ENCODE measurements at regions not wholly inside any gene's neighbourhood (a gene's known extent, or its start where the extent isn't known, plus 50 kb on each side); places are given as distances from the start of the nearest gene placed in this dataset.

DNA sequence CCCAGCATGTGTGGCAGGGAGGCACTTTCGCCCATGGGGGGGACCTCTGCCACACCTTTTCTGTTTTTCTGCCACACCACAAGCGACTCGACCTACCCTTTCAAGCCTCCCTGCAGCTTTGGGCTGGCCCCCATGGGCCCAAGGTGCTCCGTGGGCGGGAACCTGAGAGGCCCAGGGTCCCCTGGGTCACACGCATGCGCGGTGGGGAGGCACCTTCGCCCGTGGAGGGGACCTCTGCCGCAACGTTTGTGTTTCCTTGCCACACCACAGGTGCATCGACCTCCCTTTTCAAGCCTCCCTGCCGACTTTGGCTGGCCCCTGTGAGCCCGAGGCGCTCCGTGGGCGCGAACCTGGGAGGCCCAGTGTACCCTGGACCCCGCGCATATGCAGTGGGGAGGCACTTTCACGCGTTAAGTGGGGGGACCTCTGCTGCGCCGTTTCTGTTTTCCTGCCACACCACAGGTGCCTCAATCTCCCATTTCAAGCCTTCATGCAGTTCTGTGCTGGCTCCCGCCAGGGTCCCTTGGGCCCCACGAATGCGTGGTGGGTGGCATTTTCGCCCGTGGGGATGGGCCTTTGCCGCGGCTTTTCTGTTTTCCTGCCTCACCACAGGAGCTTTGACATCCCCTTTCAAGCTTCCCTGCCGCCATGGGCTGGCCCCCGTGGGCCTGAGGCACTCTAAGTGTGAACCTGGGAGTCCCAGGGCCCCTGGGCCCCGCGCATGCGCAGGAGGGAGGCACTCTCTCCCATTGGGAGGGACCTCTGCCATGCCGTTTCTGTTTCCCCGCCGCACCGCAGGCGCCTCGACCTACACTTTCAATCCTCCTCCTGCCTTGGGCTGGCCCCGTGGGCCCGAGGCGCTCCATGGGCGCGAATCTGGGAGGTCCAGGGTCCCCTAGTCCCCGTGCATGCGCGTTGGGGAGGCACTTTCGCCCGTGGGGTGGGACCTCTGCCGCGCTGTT is 332.2 kb downstream of the ALG10 start:
- TF ChIP-seq, protein P1, sequence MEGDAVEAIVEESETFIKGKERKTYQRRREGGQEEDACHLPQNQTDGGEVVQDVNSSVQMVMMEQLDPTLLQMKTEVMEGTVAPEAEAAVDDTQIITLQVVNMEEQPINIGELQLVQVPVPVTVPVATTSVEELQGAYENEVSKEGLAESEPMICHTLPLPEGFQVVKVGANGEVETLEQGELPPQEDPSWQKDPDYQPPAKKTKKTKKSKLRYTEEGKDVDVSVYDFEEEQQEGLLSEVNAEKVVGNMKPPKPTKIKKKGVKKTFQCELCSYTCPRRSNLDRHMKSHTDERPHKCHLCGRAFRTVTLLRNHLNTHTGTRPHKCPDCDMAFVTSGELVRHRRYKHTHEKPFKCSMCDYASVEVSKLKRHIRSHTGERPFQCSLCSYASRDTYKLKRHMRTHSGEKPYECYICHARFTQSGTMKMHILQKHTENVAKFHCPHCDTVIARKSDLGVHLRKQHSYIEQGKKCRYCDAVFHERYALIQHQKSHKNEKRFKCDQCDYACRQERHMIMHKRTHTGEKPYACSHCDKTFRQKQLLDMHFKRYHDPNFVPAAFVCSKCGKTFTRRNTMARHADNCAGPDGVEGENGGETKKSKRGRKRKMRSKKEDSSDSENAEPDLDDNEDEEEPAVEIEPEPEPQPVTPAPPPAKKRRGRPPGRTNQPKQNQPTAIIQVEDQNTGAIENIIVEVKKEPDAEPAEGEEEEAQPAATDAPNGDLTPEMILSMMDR (IDR thresholded peaks at IDR 0.05), result no peak
- no peak for TF ChIP-seq POLR2A (IDR thresholded peaks at IDR 0.05)
- TF ChIP-seq POLR2AphosphoS5 (IDR thresholded peaks at IDR 0.05; ENCODE audit: insufficient read depth in 1 of 2, low read depth in 1 of 2), result no peak
- Histone ChIP-seq H3K4me3 (no peak overlapping the region), H3K36me3 (no peaks in the 10 kb centered on the region), H3K9me3 (no peaks in the 10 kb centered on the region), H3K27ac (no peak overlapping the region), H3K4me1 (no peaks in the 10 kb centered on the region), H3K27me3 (no peaks in the 10 kb centered on the region)
- DNase-seq (ENCODE audit: extremely low spot score in 2 of 2), result no peak
- intact Hi-C loops (cut with DNase I), result no loop called here

DNA sequence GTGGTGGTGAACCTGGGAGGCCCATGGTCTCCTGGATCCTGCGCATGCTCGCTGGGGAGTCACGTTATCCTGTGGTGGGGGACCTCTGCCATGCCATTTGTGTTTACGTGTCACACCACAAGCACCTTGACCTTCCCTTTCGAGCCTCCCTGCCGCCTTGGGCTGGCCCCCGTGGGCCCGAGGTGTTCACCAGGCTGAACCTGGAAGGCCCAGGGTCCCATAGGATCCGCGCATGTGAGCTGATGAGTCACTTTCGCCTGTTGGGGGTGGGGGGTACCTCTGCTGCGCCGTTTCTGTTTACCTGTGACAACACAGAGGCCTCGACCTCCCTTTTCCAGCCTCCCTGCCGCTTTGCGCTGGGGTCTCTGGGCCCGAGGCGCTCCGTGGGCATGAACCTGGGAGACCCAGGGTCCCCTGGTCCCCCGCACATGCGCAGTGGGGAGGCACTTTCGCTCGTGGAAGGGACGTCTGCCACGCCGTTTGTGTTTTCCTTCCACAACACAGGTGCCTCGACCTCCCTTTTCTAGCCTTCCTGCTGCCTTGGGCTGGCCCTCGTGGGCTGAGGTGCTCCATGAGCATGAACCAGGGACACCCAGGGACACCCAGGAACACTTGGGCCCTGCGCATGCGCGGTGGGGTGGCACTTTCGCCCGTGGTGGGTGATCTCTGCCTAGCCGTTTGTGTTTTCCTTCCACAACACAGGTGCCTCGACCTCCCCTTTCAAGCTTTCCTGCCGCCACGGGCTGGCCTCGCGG is 334.1 kb downstream of the ALG10 start:
- no peaks in the 10 kb centered on the region for H3K27me3 ChIP-seq
- H3K4me1 ChIP-seq, result no peaks in the 10 kb centered on the region
- no peak overlapping the region for H3K4me3 ChIP-seq
- H3K36me3 ChIP-seq, result no peaks in the 10 kb centered on the region
- H3K27ac ChIP-seq, result no peak overlapping the region
- TF ChIP-seq POLR2AphosphoS5 (IDR thresholded peaks at IDR 0.05; ENCODE audit: insufficient read depth in 1 of 2, low read depth in 1 of 2) (no peak), POLR2A (IDR thresholded peaks at IDR 0.05) (no peak)
- TF ChIP-seq, protein P1 (IDR thresholded peaks at IDR 0.05), result no peak
- DNase-seq (ENCODE audit: extremely low spot score in 2 of 2), result no peak
- intact Hi-C loops (cut with DNase I), result no loop called here
- no peaks in the 10 kb centered on the region for H3K9me3 ChIP-seq

DNA sequence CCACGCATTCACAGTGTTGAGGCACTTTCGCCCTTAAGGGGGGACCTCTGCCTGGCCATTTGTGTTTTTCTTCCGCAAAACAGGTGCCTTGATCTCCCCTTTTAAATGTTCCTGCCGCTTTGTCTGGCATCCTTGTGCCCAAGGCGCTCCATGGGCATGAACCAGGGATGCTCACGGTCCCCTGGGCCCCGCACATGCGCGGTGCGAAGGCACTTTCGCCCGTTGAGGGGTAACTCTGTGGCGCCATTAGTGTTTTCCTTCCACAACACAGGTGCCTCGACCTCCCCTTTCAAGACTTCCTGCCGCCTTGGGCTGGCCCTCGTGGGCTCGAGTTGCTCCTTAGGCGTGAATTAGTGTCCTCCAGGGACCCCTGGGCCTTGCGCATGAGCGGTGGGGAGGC is 335.5 kb downstream of the ALG10 start:
- TF ChIP-seq, protein P1 (IDR thresholded peaks at IDR 0.05), result no peak
- TF ChIP-seq POLR2AphosphoS5 (IDR thresholded peaks at IDR 0.05; ENCODE audit: insufficient read depth in 1 of 2, low read depth in 1 of 2), result no peak
- no peak for TF ChIP-seq POLR2A (IDR thresholded peaks at IDR 0.05)
- DNase-seq (ENCODE audit: extremely low spot score in 2 of 2), result no peak
- no peak overlapping the region for H3K27ac ChIP-seq
- H3K4me3 ChIP-seq, result no peak overlapping the region
- H3K9me3 ChIP-seq, result no peaks in the 10 kb centered on the region
- H3K27me3 ChIP-seq, result no peaks in the 10 kb centered on the region
- no peaks in the 10 kb centered on the region for H3K4me1 ChIP-seq
- intact Hi-C loops (cut with DNase I), result no loop called here
- H3K36me3 ChIP-seq, result no peaks in the 10 kb centered on the region

DNA sequence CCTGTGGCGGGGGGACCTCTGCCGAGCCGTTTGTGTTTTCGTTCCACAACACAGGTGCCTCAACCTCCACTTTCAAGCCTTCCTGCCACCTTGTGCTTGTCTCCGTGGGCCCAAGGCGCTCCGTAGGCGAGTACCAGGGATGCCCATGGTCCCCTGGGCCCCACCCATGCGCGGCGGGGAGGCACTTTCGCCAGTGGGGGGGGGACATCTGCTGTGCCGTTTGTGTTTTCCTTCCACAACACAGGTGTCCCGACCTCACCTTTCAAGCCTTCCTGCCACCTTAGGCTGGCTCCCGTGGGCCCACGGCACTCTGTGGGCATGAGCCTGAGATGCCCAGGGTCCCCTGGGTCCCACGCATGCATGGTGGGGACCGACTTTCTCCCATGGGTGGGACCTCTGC is 335.9 kb downstream of the ALG10 start:
- Histone ChIP-seq H3K4me3 (no peak overlapping the region), H3K4me1 (no peaks in the 10 kb centered on the region), H3K9me3 (no peaks in the 10 kb centered on the region), H3K27ac (no peak overlapping the region), H3K27me3 (no peaks in the 10 kb centered on the region), H3K36me3 (no peaks in the 10 kb centered on the region)
- intact Hi-C loops (cut with DNase I), result no loop called here
- DNase-seq (ENCODE audit: extremely low spot score in 2 of 2), result no peak
- TF ChIP-seq POLR2AphosphoS5 (IDR thresholded peaks at IDR 0.05; ENCODE audit: insufficient read depth in 1 of 2, low read depth in 1 of 2) (no peak), POLR2A (IDR thresholded peaks at IDR 0.05) (no peak)
- TF ChIP-seq, protein P1 (IDR thresholded peaks at IDR 0.05), result no peak

Measured in vagina (tissue), 2 donors.